PFSK-1 (cell line): ENCODE measurements at regions not wholly inside any gene's neighbourhood (a gene's known extent, or its start where the extent isn't known, plus 50 kb on each side); places are given as distances from the start of the nearest gene placed in this dataset.

Experiments used
- FOXP2 ChIP-seq: optimal IDR thresholded peaks from 2 replicates; pipeline ENCODE3; 2011; ENCODE audit warnings: borderline replicate concordance, control low read depth, inconsistent platforms; ENCODE audit not compliant: insufficient read depth; ENCODE audit errors: extremely low read length, extremely low read depth
- POLR2AphosphoS5 ChIP-seq: IDR thresholded peaks from 2 replicates; pipeline ENCODE4 v1.6.1; 2012; ENCODE audit warnings: low read depth, mild to moderate bottlenecking, control low read depth, low read length, moderate library complexity
- REST ChIP-seq, 2 experiments: IDR thresholded peaks; 2 replicates each; pipeline versions ENCODE4 v1.6.1 to v1.8.0; 2011 to 2012; ENCODE audit warnings: low read depth in 2 of 2, low read length in 2 of 2, control low read depth in 1 of 2, inconsistent platforms in 1 of 2, mild to moderate bottlenecking in 1 of 2, moderate library complexity in 1 of 2; ENCODE audit not compliant: insufficient read depth in 1 of 2
- SIN3A ChIP-seq: IDR thresholded peaks from 2 replicates; pipeline ENCODE4 v1.6.1; 2012; ENCODE audit warnings: mild to moderate bottlenecking, low read length, moderate library complexity, borderline replicate concordance; ENCODE audit not compliant: insufficient read depth
- TAF1 ChIP-seq: IDR thresholded peaks from 2 replicates; pipeline ENCODE4 v1.6.1; 2012; ENCODE audit warnings: low read length, control low read depth, borderline replicate concordance; ENCODE audit not compliant: insufficient read depth

DNA sequence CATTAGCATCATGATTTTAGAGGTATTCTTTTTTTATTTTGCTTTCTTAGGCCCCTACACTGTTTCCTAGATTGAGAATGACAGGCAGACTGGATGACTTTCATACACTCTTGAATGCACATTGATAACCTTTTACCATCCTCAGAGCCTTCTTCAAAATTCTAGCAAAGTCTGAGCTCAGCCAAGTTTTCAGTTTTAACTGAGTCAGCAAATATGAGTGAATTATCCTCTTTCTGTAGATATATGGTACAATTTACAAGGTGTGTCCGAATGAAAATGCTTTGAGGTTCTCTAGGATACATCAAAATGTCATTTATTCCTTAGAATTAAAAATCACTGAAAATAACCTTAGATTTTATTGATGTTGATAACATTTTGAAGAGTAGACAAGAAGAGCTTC, 1038.2 kb upstream of the POU3F3 start:
- no peak for TF ChIP-seq TAF1
- TF ChIP-seq REST (IDR thresholded peaks at IDR 0.05; ENCODE audit: insufficient read depth in 1 of 2, low read depth in 2 of 2, low read length in 2 of 2), result no peak
- no peak for TF ChIP-seq FOXP2

GRCh38 chr2:103817746-103818145, 1036.2 kb upstream of the POU3F3 start:
- TF ChIP-seq TAF1 (no peak), FOXP2 (no peak), SIN3A (no peak), POLR2AphosphoS5 (no peak), REST (IDR thresholded peaks at IDR 0.05; ENCODE audit: insufficient read depth in 1 of 2, low read depth in 2 of 2, low read length in 2 of 2) (no peak)

- TF ChIP-seq POLR2AphosphoS5 (no peak), REST (IDR thresholded peaks at IDR 0.05; ENCODE audit: insufficient read depth in 1 of 2, low read depth in 2 of 2, low read length in 2 of 2) (no peak), FOXP2 (no peak), TAF1 (no peak), SIN3A (no peak)
These were observed 1035.7 kb upstream of the POU3F3 start for GRCh38 chr2:103818176-103818575.

DNA sequence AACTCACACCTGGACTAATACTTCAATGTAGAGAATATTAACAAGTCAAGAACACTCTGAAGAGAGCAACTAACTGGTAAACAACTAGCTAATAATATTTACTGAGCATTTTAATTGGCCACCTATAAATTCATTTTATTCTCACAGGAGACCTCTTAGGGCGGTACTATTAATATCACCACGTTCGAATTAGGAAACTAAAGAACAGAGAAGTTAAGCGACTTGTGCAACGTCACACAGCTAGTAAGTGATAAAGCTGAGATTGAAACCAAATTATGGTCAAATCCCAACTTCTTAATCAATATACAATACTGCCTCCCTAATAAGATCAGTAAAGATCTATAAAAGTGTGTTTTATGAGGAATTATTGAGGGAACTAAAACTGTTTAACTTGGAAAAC, 1034.3 kb upstream of the POU3F3 start:
- TF ChIP-seq POLR2AphosphoS5 (no peak), SIN3A (no peak), REST (IDR thresholded peaks at IDR 0.05; ENCODE audit: insufficient read depth in 1 of 2, low read depth in 2 of 2, low read length in 2 of 2) (no peak), TAF1 (no peak), FOXP2 (no peak)

GRCh38 chr2:103823847-103824246, 1030.1 kb upstream of the POU3F3 start:
- TF ChIP-seq SIN3A (no peak), TAF1 (no peak), FOXP2 (no peak), REST (IDR thresholded peaks at IDR 0.05; ENCODE audit: insufficient read depth in 1 of 2, low read depth in 2 of 2, low read length in 2 of 2) (no peak), POLR2AphosphoS5 (no peak)
